ENCODE measurements at regions not wholly inside any gene's neighbourhood (a gene's known extent, or its start where the extent isn't known, plus 50 kb on each side); places are given as distances from the start of the nearest gene placed in this dataset.

- Histone ChIP-seq H3K27me3 (ENCODE audit: insufficient read depth, poor library complexity, severe bottlenecking) (peaks cover 2% of the 10 kb centered on the region), H3K4me3 (replicated peaks; ENCODE audit: insufficient read depth, low read length) (no peak overlapping the region), H3K27ac (replicated peaks) (no peak overlapping the region)
- TF ChIP-seq POLR2AphosphoS5 (IDR thresholded peaks at IDR 0.05; ENCODE audit: low read depth) (no peak), CTCF (IDR thresholded peaks at IDR 0.05; ENCODE audit: insufficient read depth, low read length) (no peak), GABPA (IDR thresholded peaks at IDR 0.05; ENCODE audit: low read depth) (no peak), SPI1 (IDR thresholded peaks at IDR 0.05; ENCODE audit: borderline replicate concordance, low read depth) (no peak), REST (IDR thresholded peaks at IDR 0.05; ENCODE audit: insufficient replicate concordance, low read depth) (no peak)
- DNase-seq (ENCODE audit: low read depth in 1 of 2, low spot score in 1 of 2): no peak
Observed at GRCh38 chr4:53844551-53844950, 219.9 kb downstream of the CHIC2 start.

GRCh38 chr4:53844133-53844532, 220.3 kb downstream of the CHIC2 start:
- H3K27ac ChIP-seq (replicated peaks): no peak overlapping the region
- H3K4me3 ChIP-seq (replicated peaks; ENCODE audit: insufficient read depth, low read length): no peak overlapping the region
- TF ChIP-seq REST (IDR thresholded peaks at IDR 0.05; ENCODE audit: insufficient replicate concordance, low read depth): no peak
- no peak for TF ChIP-seq GABPA (IDR thresholded peaks at IDR 0.05; ENCODE audit: low read depth)
- no peak for TF ChIP-seq CTCF (IDR thresholded peaks at IDR 0.05; ENCODE audit: insufficient read depth, low read length)
- no peak for TF ChIP-seq POLR2AphosphoS5 (IDR thresholded peaks at IDR 0.05; ENCODE audit: low read depth)
- no peak for TF ChIP-seq SPI1 (IDR thresholded peaks at IDR 0.05; ENCODE audit: borderline replicate concordance, low read depth)
- no peak for DNase-seq (ENCODE audit: low read depth in 1 of 2, low spot score in 1 of 2)
- H3K27me3 ChIP-seq (ENCODE audit: insufficient read depth, poor library complexity, severe bottlenecking): peaks cover 2% of the 10 kb centered on the region

DNA sequence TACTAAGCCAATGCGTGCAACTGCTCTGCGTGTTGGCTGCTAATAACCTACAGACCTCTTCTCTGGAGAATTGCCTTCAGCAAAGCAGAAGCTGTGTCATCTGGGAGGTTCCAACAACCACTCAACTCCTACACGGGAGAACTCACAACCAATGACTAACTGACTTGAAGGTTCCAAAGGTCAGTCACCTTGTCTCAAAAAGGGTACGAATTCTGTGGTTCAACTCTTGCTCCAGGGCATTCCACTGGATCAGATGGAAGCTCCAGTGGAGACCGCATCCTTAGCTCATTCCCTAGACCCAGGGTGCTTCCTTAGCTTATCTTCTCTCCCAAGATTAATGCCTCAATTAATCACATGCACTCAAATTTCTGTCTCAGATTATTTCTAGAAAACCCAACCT, 222.7 kb downstream of the CHIC2 start:
- TF ChIP-seq GABPA (IDR thresholded peaks at IDR 0.05; ENCODE audit: low read depth) (no peak), REST (IDR thresholded peaks at IDR 0.05; ENCODE audit: insufficient replicate concordance, low read depth) (no peak), POLR2AphosphoS5 (IDR thresholded peaks at IDR 0.05; ENCODE audit: low read depth) (no peak), CTCF (IDR thresholded peaks at IDR 0.05; ENCODE audit: insufficient read depth, low read length) (no peak), SPI1 (IDR thresholded peaks at IDR 0.05; ENCODE audit: borderline replicate concordance, low read depth) (no peak)
- DNase-seq (ENCODE audit: low read depth in 1 of 2, low spot score in 1 of 2): no peak
- Histone ChIP-seq H3K4me3 (replicated peaks; ENCODE audit: insufficient read depth, low read length) (no peak overlapping the region), H3K27me3 (ENCODE audit: insufficient read depth, poor library complexity, severe bottlenecking) (peaks cover 2% of the 10 kb centered on the region), H3K27ac (replicated peaks) (no peak overlapping the region)
